ENCODE measurements at regions not wholly inside any gene's neighbourhood (a gene's known extent, or its start where the extent isn't known, plus 50 kb on each side); places are given as distances from the start of the nearest gene placed in this dataset.
"Not testable (repeated sequence)": the region's sequence is repeated elsewhere in the genome, so short reads cannot be mapped to it uniquely, and the experiment has no call there.

GRCh38 chr3:87568331-87568730, 291.9 kb upstream of the POU1F1 start:
- no peak for DNase-seq
- no peaks in the 10 kb centered on the region for H3K4me1 ChIP-seq (ENCODE audit: control insufficient read depth, insufficient read depth, low read length)
- H3K4me3 ChIP-seq (ENCODE audit: low read length) = no peak overlapping the region
- no peaks in the 10 kb centered on the region for H3K27me3 ChIP-seq (ENCODE audit: control insufficient read depth, insufficient read depth, low read length)
- no peak overlapping the region for H3K27ac ChIP-seq (ENCODE audit: low read length)
- no peaks in the 10 kb centered on the region for H3K9me3 ChIP-seq (replicated peaks; ENCODE audit: control insufficient read depth, low read depth, low read length)
- no CpG with 5 or more reads among the region's 5 CpGs for WGBS (ENCODE audit: insufficient coverage)
- H3K36me3 ChIP-seq (ENCODE audit: control insufficient read depth, insufficient read depth, low read length) = no peaks in the 10 kb centered on the region

- H3K27me3 ChIP-seq (ENCODE audit: control insufficient read depth, insufficient read depth, low read length) = no peaks in the 10 kb centered on the region
- WGBS (ENCODE audit: insufficient coverage) = 89% methylated on average over 1 of the region's 1 CpG
- H3K36me3 ChIP-seq (ENCODE audit: control insufficient read depth, insufficient read depth, low read length) = no peaks in the 10 kb centered on the region
- H3K27ac ChIP-seq (ENCODE audit: low read length) = no peak overlapping the region
- no peak overlapping the region for H3K4me3 ChIP-seq (ENCODE audit: low read length)
- no peaks in the 10 kb centered on the region for H3K9me3 ChIP-seq (replicated peaks; ENCODE audit: control insufficient read depth, low read depth, low read length)
- DNase-seq = no peak
- H3K4me1 ChIP-seq (ENCODE audit: control insufficient read depth, insufficient read depth, low read length) = no peaks in the 10 kb centered on the region
Observed at GRCh38 chr3:87564438-87564837, 288.1 kb upstream of the POU1F1 start.

GRCh38 chr3:87563712-87564111, 287.3 kb upstream of the POU1F1 start:
- H3K4me1 ChIP-seq (ENCODE audit: control insufficient read depth, insufficient read depth, low read length) = no peaks in the 10 kb centered on the region
- 70% methylated on average over 2 of the region's 4 CpGs for WGBS (ENCODE audit: insufficient coverage)
- no peak for DNase-seq
- H3K4me3 ChIP-seq (ENCODE audit: low read length) = no peak overlapping the region
- no peaks in the 10 kb centered on the region for H3K27me3 ChIP-seq (ENCODE audit: control insufficient read depth, insufficient read depth, low read length)
- H3K36me3 ChIP-seq (ENCODE audit: control insufficient read depth, insufficient read depth, low read length) = no peaks in the 10 kb centered on the region
- H3K27ac ChIP-seq (ENCODE audit: low read length) = no peak overlapping the region
- H3K9me3 ChIP-seq (replicated peaks; ENCODE audit: control insufficient read depth, low read depth, low read length) = no peaks in the 10 kb centered on the region

GRCh38 chr3:87558492-87558891, 282.1 kb upstream of the POU1F1 start:
- Histone ChIP-seq H3K27ac (ENCODE audit: low read length) (no peak overlapping the region), H3K27me3 (ENCODE audit: control insufficient read depth, insufficient read depth, low read length) (no peaks in the 10 kb centered on the region), H3K4me1 (ENCODE audit: control insufficient read depth, insufficient read depth, low read length) (no peaks in the 10 kb centered on the region), H3K4me3 (ENCODE audit: low read length) (no peak overlapping the region), H3K9me3 (replicated peaks; ENCODE audit: control insufficient read depth, low read depth, low read length) (no peaks in the 10 kb centered on the region), H3K36me3 (ENCODE audit: control insufficient read depth, insufficient read depth, low read length) (no peaks in the 10 kb centered on the region)
- no CpG with 5 or more reads among the region's 3 CpGs for WGBS (ENCODE audit: insufficient coverage)
- no peak for DNase-seq

GRCh38 chr3:87555290-87555689, 278.9 kb upstream of the POU1F1 start:
- DNase-seq = no peak
- H3K9me3 ChIP-seq (replicated peaks; ENCODE audit: control insufficient read depth, low read depth, low read length) = no peaks in the 10 kb centered on the region
- H3K27me3 ChIP-seq (ENCODE audit: control insufficient read depth, insufficient read depth, low read length) = no peaks in the 10 kb centered on the region
- WGBS (ENCODE audit: insufficient coverage) = no CpG with 5 or more reads among the region's 1 CpG
- no peaks in the 10 kb centered on the region for H3K36me3 ChIP-seq (ENCODE audit: control insufficient read depth, insufficient read depth, low read length)
- no peak overlapping the region for H3K27ac ChIP-seq (ENCODE audit: low read length)
- H3K4me3 ChIP-seq (ENCODE audit: low read length) = no peak overlapping the region
- H3K4me1 ChIP-seq (ENCODE audit: control insufficient read depth, insufficient read depth, low read length) = no peaks in the 10 kb centered on the region

GRCh38 chr3:87553058-87553457, 276.7 kb upstream of the POU1F1 start:
- no peak overlapping the region for H3K4me3 ChIP-seq (ENCODE audit: low read length)
- no CpG with 5 or more reads among the region's 3 CpGs for WGBS (ENCODE audit: insufficient coverage)
- H3K36me3 ChIP-seq (ENCODE audit: control insufficient read depth, insufficient read depth, low read length) = no peaks in the 10 kb centered on the region
- no peaks in the 10 kb centered on the region for H3K9me3 ChIP-seq (replicated peaks; ENCODE audit: control insufficient read depth, low read depth, low read length)
- H3K27me3 ChIP-seq (ENCODE audit: control insufficient read depth, insufficient read depth, low read length) = no peaks in the 10 kb centered on the region
- DNase-seq = no peak
- H3K27ac ChIP-seq (ENCODE audit: low read length) = no peak overlapping the region
- no peaks in the 10 kb centered on the region for H3K4me1 ChIP-seq (ENCODE audit: control insufficient read depth, insufficient read depth, low read length)

GRCh38 chr3:87550892-87551291, 274.5 kb upstream of the POU1F1 start:
- WGBS (ENCODE audit: insufficient coverage) = no CpG with 5 or more reads among the region's 3 CpGs

GRCh38 chr3:87549208-87549607, 272.8 kb upstream of the POU1F1 start:
- no peaks in the 10 kb centered on the region for H3K27me3 ChIP-seq (ENCODE audit: control insufficient read depth, insufficient read depth, low read length)
- no peaks in the 10 kb centered on the region for H3K36me3 ChIP-seq (ENCODE audit: control insufficient read depth, insufficient read depth, low read length)
- H3K9me3 ChIP-seq (replicated peaks; ENCODE audit: control insufficient read depth, low read depth, low read length) = no peaks in the 10 kb centered on the region
- no peaks in the 10 kb centered on the region for H3K4me1 ChIP-seq (ENCODE audit: control insufficient read depth, insufficient read depth, low read length)
- no peak overlapping the region for H3K27ac ChIP-seq (ENCODE audit: low read length)
- H3K4me3 ChIP-seq (ENCODE audit: low read length) = no peak overlapping the region
- no peak for DNase-seq
- WGBS (ENCODE audit: insufficient coverage) = no CpG with 5 or more reads among the region's 2 CpGs

More at GRCh38 chr3:87550892-87551291, 274.5 kb upstream of the POU1F1 start:
- Histone ChIP-seq H3K4me1 (ENCODE audit: control insufficient read depth, insufficient read depth, low read length) (no peaks in the 10 kb centered on the region), H3K36me3 (ENCODE audit: control insufficient read depth, insufficient read depth, low read length) (no peaks in the 10 kb centered on the region), H3K27me3 (ENCODE audit: control insufficient read depth, insufficient read depth, low read length) (no peaks in the 10 kb centered on the region), H3K4me3 (ENCODE audit: low read length) (no peak overlapping the region), H3K27ac (ENCODE audit: low read length) (no peak overlapping the region), H3K9me3 (replicated peaks; ENCODE audit: control insufficient read depth, low read depth, low read length) (no peaks in the 10 kb centered on the region)
- no peak for DNase-seq

- Histone ChIP-seq H3K27me3 (ENCODE audit: control insufficient read depth, insufficient read depth, low read length) (no peaks in the 10 kb centered on the region), H3K4me1 (ENCODE audit: control insufficient read depth, insufficient read depth, low read length) (no peaks in the 10 kb centered on the region), H3K27ac (ENCODE audit: low read length) (no peak overlapping the region), H3K4me3 (ENCODE audit: low read length) (no peak overlapping the region), H3K9me3 (replicated peaks; ENCODE audit: control insufficient read depth, low read depth, low read length) (no peaks in the 10 kb centered on the region), H3K36me3 (ENCODE audit: control insufficient read depth, insufficient read depth, low read length) (no peaks in the 10 kb centered on the region)
- no peak for DNase-seq
- 81% methylated on average over 3 of the region's 4 CpGs for WGBS (ENCODE audit: insufficient coverage)
Observed at GRCh38 chr3:87548271-87548670, 271.9 kb upstream of the POU1F1 start.

- Histone ChIP-seq H3K27me3 (ENCODE audit: control insufficient read depth, insufficient read depth, low read length) (no peaks in the 10 kb centered on the region), H3K9me3 (replicated peaks; ENCODE audit: control insufficient read depth, low read depth, low read length) (no peaks in the 10 kb centered on the region), H3K4me1 (ENCODE audit: control insufficient read depth, insufficient read depth, low read length) (no peaks in the 10 kb centered on the region), H3K36me3 (ENCODE audit: control insufficient read depth, insufficient read depth, low read length) (no peaks in the 10 kb centered on the region), H3K27ac (ENCODE audit: low read length) (no peak overlapping the region), H3K4me3 (ENCODE audit: low read length) (no peak overlapping the region)
- no CpG with 5 or more reads among the region's 5 CpGs for WGBS (ENCODE audit: insufficient coverage)
- DNase-seq = no peak
Observed at GRCh38 chr3:87546216-87546615, 269.8 kb upstream of the POU1F1 start.

- not testable (repeated sequence) for DNase-seq; H3K27ac ChIP-seq (ENCODE audit: low read length); H3K4me3 ChIP-seq (ENCODE audit: low read length); H3K36me3 ChIP-seq (ENCODE audit: control insufficient read depth, insufficient read depth, low read length); H3K27me3 ChIP-seq (ENCODE audit: control insufficient read depth, insufficient read depth, low read length); H3K9me3 ChIP-seq (replicated peaks; ENCODE audit: control insufficient read depth, low read depth, low read length); H3K4me1 ChIP-seq (ENCODE audit: control insufficient read depth, insufficient read depth, low read length)
- 20% methylated on average over 1 of the region's 2 CpGs for WGBS (ENCODE audit: insufficient coverage)
Observed at GRCh38 chr3:87543408-87543807, 267.0 kb upstream of the POU1F1 start.
